ENCODE measurements at regions not wholly inside any gene's neighbourhood (a gene's known extent, or its start where the extent isn't known, plus 50 kb on each side); places are given as distances from the start of the nearest gene placed in this dataset.

DNA sequence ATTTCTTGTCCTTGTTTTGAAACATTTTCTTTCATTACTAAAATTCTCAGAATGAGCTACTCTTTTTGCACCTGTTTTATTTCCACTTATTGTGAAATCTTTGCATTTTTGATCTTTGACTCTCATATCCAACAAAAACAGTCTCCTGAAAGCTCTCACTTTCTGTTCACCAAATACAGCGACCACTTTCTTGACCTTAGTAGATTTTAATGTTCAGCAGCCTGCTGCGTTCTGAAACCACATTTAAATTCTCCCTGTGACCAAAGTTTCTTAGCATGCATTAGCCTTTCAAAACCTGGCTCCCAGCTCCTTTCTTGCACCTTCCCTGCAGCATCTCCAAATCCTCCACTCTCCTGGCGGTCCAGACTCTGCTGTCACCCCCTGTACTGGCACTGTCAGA, 404.4 kb upstream of the PDE3A start:
- Histone ChIP-seq H3K27ac (no peak overlapping the region), H3K36me3 (no peaks in the 10 kb centered on the region), H3K9me3 (replicated peaks) (no peaks in the 10 kb centered on the region), H3K4me3 (no peak overlapping the region), H3K4me1 (replicated peaks) (peaks cover 6% of the 10 kb centered on the region; the same call in 1 of the 2 replicates), H3K27me3 (replicated peaks) (no peaks in the 10 kb centered on the region)
- DNase-seq (ENCODE audit: low read depth in 1 of 2, low spot score in 2 of 2): no peak

DNA sequence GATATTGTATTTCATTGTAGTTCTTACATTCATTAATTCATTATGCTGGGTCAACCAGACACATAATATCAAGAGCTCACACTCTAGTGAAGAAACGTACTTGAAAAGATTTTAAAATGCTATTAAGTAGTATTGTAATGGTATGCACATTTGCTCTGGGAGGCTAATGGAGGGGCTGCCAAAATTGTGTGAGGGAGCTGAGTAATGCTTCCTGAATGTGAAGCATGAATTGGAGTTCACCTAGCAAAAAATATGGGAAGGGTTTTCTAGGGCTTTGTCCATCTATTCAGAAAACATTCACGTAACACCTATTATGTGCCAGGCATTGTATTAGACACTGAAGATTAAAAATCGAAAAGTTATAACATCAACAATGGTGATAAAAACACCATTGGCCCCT, 403.8 kb upstream of the PDE3A start:
- H3K36me3 ChIP-seq: no peaks in the 10 kb centered on the region
- H3K27me3 ChIP-seq (replicated peaks): no peaks in the 10 kb centered on the region
- no peak overlapping the region for H3K4me3 ChIP-seq
- no peaks in the 10 kb centered on the region for H3K9me3 ChIP-seq (replicated peaks)
- H3K27ac ChIP-seq: no peak overlapping the region
- peaks cover 6% of the 10 kb centered on the region; the same call in 1 of the 2 replicates for H3K4me1 ChIP-seq (replicated peaks)
- DNase-seq (ENCODE audit: low read depth in 1 of 2, low spot score in 2 of 2): no peak

DNA sequence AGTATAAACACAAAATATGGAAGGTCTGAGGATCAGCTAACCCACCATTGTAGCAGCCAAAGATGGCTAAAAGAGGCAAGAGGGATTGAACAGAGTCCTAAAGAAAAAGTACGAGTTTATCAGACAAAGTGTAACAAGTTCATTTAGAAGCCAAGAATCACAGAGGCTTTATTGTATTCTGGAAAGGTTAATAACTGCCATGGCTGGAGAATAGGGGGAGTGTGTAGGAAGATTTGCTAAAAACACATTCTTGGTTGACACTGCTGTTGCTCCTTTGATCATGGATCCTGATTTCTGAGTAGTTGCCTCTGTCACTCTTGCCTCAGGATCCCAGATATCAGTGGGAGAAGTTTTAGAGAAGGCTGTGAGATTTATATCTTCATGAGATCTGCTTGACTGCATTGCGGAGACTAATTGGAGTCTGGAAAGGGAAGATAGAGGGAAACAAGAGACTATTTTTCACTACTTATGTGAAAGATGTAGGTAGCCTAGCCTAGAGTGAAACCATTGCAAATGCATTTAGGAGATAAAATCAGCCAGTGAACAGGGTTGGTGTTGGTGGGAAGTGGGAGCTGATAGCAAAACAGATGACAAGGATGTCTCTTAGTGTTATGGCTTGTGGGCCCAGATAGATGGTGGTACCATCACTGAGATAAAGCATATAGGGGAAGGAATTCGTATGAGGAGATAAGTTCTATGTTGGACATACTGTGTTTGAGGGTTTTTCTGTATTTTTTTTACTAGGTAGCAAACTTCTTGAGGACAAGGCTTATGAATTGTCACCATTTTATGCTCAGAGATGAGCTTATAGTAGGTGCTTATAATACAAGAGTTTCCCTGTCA, 402.9 kb upstream of the PDE3A start:
- Histone ChIP-seq H3K36me3 (no peaks in the 10 kb centered on the region), H3K4me3 (no peak overlapping the region), H3K4me1 (replicated peaks) (peaks cover 6% of the 10 kb centered on the region; the same call in 1 of the 2 replicates), H3K9me3 (replicated peaks) (no peaks in the 10 kb centered on the region), H3K27me3 (replicated peaks) (no peaks in the 10 kb centered on the region), H3K27ac (no peak overlapping the region)
- DNase-seq (ENCODE audit: low read depth in 1 of 2, low spot score in 2 of 2): no peak

DNA sequence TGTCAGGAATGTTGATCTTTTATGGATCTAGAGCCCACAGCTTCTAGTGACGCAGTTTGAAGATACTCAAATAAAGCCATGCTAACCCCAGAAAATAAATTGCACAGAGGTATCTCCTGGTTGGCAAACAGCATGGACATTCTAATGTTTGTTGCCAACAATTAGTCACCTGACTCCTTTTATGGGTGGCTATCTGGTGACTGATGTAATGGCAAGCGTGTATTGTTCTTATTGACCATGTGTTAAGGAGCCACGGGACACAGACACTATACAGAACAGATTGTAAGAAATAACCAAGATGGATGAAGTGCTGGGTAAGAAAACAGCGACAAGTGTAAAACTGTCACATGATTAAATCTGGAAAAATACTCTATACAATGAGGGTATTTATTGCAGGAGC, 401.3 kb upstream of the PDE3A start:
- H3K27ac ChIP-seq: no peak overlapping the region
- no peak for DNase-seq (ENCODE audit: low read depth in 1 of 2, low spot score in 2 of 2)
- peaks cover 6% of the 10 kb centered on the region; the same call in 1 of the 2 replicates for H3K4me1 ChIP-seq (replicated peaks)
- no peaks in the 10 kb centered on the region for H3K27me3 ChIP-seq (replicated peaks)
- H3K4me3 ChIP-seq: no peak overlapping the region
- H3K9me3 ChIP-seq (replicated peaks): no peaks in the 10 kb centered on the region
- H3K36me3 ChIP-seq: no peaks in the 10 kb centered on the region

DNA sequence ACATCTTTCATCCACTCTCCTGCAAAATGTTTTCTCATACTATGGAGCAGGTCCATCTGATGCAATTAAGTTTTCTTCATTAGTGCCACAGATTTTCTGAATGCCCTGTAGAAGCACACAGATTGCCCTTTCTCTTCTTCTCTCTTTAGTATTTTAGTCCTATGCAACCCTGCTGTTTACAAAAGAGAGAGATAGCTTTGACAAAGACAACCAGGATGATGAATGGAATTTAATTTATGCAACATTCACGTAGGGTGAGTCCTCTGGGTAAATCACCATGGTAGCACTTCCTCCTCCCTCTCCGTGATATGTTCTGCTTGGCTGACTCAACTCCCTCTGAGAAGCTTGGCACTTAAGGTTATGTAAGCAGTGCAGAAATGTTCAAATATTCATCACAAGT, 400.9 kb upstream of the PDE3A start:
- no peaks in the 10 kb centered on the region for H3K36me3 ChIP-seq
- no peak overlapping the region for H3K4me3 ChIP-seq
- H3K27ac ChIP-seq: no peak overlapping the region
- no peaks in the 10 kb centered on the region for H3K9me3 ChIP-seq (replicated peaks)
- H3K27me3 ChIP-seq (replicated peaks): no peaks in the 10 kb centered on the region
- peak in 1 of 2 experiments; percentile 16 for DNase-seq (ENCODE audit: low read depth in 1 of 2, low spot score in 2 of 2)
- peaks cover 6% of the 10 kb centered on the region; the same call in 1 of the 2 replicates for H3K4me1 ChIP-seq (replicated peaks)

DNA sequence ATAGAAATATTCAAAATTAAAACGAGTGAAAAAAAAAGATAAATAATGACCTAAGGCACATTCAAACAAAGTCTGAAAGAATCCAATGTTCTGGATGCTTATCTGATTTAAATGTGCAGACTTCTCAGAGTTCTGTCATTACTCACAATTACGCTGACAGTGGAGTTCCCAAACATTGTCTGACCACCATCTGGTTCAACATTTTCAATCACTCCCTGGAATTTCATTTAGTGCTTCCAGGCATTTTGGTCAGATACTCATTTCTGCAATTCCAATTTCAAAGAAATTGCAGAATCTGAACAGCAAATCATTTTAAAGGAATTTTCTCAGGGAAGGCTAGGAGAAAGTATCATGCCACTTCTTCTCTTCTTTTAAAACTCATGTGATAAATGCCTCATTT, 398.2 kb upstream of the PDE3A start:
- Histone ChIP-seq H3K27me3 (replicated peaks) (no peaks in the 10 kb centered on the region), H3K4me3 (no peak overlapping the region), H3K27ac (no peak overlapping the region), H3K9me3 (replicated peaks) (no peaks in the 10 kb centered on the region), H3K36me3 (no peaks in the 10 kb centered on the region), H3K4me1 (replicated peaks) (peaks cover 6% of the 10 kb centered on the region; the same call in 1 of the 2 replicates)
- DNase-seq (ENCODE audit: low read depth in 1 of 2, low spot score in 2 of 2): peak in 1 of 2 experiments; percentile 5

DNA sequence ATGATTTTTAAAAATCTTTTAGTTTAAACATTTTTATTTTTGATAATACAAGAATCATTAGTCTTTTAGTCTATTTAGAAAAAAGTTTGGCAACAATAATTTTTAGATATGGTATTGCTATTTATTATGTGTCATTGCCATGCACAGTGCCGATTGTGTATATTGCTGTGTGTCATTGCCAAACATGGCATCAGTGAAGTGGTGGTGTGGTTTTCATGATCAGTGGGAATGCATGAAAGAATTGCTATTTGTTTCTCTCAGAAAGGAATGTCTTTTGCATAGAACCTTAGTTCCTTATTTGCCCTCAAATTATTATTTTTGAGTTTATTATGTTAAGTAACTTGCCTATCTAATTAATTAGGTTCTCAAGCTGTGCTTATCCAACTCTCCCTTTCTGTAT, 397.5 kb upstream of the PDE3A start:
- no peak overlapping the region for H3K4me3 ChIP-seq
- peaks cover 6% of the 10 kb centered on the region; the same call in 1 of the 2 replicates for H3K4me1 ChIP-seq (replicated peaks)
- no peaks in the 10 kb centered on the region for H3K9me3 ChIP-seq (replicated peaks)
- no peaks in the 10 kb centered on the region for H3K27me3 ChIP-seq (replicated peaks)
- H3K36me3 ChIP-seq: no peaks in the 10 kb centered on the region
- no peak for DNase-seq (ENCODE audit: low read depth in 1 of 2, low spot score in 2 of 2)
- H3K27ac ChIP-seq: no peak overlapping the region

DNA sequence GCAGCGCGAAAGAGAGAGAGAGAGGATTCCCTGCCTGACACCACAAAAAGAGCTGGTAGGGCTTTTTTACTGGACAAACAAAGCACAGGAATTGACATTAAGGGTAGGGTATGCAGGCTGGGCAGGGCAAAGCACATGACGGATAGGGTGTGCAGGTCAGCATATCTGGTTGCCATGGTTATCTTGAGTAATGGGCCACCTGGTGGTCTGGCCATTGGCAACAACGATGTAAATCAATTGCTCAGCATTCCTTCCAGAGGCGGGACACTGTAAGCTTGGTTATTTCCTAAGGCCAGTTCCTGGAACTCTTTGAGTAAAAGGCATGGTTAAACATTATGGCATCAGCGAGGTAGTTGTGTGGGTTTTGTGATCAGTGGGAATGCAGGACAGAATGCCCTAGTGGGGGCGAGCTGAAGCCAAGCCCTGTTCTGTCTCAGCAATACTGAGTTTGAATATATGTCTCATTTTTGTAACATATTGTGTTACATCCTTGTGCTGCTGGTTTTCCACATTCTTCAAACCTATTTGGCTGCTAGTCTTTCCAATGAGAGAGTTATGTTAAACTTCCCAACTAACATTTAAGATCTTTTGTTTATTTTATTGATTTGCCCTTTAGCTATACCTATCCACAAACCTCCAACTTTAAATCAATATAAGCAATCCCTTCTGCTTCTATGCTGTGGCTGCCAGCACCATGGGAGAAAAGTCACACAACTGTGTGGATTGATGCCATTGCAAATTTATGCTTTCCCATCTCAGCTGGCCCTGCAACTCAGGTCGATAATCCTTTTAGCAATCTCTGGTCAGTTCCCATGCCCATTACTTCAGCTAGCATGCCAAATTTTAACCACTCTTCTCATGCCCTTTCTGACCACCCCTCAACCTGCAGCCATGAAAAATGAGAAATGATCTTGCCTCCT, 396.7 kb upstream of the PDE3A start:
- Histone ChIP-seq H3K9me3 (replicated peaks) (no peaks in the 10 kb centered on the region), H3K4me1 (replicated peaks) (peaks cover 6% of the 10 kb centered on the region; the same call in 1 of the 2 replicates), H3K36me3 (no peaks in the 10 kb centered on the region), H3K27me3 (replicated peaks) (no peaks in the 10 kb centered on the region), H3K27ac (no peak overlapping the region), H3K4me3 (no peak overlapping the region)
- DNase-seq (ENCODE audit: low read depth in 1 of 2, low spot score in 2 of 2): no peak

DNA sequence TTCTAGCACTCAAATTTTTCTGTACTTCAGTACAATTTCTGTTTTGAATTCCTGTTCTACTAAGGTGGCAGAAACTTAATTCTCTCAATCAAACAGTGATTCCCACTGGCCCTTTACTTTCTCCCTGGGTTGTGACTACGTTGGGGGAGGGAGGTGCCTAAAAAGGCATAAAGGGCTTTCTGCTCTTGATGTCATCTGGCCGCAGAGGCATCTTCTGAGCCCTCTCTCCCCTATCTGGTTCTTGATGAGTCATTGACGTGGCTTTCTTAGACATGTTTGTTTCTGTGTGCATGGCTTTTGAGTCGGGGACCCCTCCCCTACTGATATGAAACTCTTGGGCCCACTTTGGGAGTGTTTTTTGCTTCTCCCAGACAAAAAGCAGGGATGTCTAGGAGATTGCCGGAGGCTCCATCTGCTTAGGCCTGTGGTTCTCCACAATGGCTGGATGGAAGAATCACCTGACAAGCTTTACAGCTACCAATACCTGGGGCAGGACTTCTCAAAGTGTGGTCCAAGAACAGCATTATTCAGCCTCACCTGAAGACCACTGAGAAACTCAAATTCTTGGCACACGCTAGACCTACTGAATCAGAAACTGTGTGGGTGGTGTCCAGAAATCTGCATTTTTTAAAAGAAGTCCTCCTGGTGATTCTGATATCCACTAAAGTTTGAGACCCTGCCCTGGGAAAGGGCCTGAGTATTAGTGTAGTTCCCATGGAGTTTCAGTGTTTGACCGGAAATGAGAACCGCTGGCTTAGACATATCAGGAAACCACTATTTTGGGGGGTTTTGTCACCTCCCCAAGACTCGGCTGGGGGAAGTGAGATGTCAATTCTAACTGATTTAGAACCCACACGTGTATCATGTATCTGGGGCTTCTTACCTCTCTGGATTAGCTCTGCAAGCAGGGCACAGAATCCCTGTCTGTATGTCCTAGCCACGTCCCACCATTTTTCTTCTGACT, 395.7 kb upstream of the PDE3A start:
- no peak for DNase-seq (ENCODE audit: low read depth in 1 of 2, low spot score in 2 of 2)
- no peaks in the 10 kb centered on the region for H3K9me3 ChIP-seq (replicated peaks)
- no peaks in the 10 kb centered on the region for H3K4me1 ChIP-seq (replicated peaks)
- no peaks in the 10 kb centered on the region for H3K36me3 ChIP-seq
- H3K27ac ChIP-seq: no peak overlapping the region
- H3K4me3 ChIP-seq: no peak overlapping the region
- H3K27me3 ChIP-seq (replicated peaks): no peaks in the 10 kb centered on the region

DNA sequence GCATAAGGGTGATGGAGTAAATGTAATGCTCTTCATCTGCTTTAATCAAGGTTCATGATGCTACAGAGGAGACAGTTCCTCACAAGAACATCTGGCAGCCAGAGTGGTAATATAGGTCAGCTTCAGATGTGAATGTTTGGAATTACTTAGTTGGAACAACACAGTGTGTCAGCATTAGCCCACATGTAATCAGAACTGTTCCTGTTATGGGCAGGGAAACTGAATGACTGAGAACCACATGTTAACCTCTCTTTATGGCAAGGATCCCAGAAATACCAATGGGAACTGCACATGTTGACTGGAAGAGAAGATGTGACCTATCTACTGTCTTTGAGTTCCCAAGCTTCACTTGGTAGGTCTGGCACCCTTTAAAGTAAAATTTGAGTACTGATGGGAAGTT, 390.1 kb upstream of the PDE3A start:
- no peak overlapping the region for H3K27ac ChIP-seq
- no peak for DNase-seq (ENCODE audit: low read depth in 1 of 2, low spot score in 2 of 2)
- no peaks in the 10 kb centered on the region for H3K36me3 ChIP-seq
- H3K27me3 ChIP-seq (replicated peaks): no peaks in the 10 kb centered on the region
- no peaks in the 10 kb centered on the region for H3K9me3 ChIP-seq (replicated peaks)
- H3K4me1 ChIP-seq (replicated peaks): no peaks in the 10 kb centered on the region
- H3K4me3 ChIP-seq: no peak overlapping the region

DNA sequence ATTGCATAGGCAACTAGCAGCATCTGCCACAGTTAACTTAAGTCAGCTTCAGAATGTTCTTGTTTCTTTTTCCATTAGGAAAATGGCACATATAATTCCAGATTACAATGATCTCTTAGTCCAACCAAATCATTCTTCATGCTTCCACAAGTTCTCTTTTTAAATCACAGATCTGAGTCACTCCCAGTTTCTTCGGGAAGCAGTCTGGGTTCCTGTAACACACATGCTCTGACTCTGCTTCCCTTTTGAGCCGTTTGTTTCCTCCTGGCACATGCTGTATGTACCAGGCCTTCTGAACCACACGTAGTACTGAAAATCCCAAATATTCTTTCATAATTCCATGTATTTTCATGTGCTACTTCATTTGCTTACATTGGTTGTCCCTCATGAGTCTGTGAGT, 388.8 kb upstream of the PDE3A start:
- H3K9me3 ChIP-seq (replicated peaks): no peaks in the 10 kb centered on the region
- DNase-seq (ENCODE audit: low read depth in 1 of 2, low spot score in 2 of 2): no peak
- H3K4me1 ChIP-seq (replicated peaks): no peaks in the 10 kb centered on the region

DNA sequence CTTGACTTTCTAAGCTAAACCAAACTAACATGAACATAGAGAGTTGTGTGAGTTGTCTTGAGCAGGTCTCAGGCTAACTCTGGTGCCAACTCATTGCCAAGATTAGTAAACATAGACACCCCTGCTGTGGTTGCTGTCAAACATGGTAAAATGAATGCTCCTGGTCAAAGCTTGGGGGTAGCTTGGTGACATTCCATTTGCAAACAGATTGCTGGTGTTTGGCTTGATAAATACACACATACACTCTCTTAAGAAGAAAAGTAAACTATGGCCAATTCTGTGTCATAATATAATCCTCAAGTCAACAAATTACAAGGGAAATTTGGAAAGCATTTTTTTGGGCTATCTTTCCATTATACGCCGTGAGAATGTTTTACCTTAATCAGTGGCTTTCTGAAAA, 386.4 kb upstream of the PDE3A start:
- Histone ChIP-seq H3K27ac (no peak overlapping the region), H3K27me3 (replicated peaks) (no peaks in the 10 kb centered on the region), H3K36me3 (no peaks in the 10 kb centered on the region), H3K4me3 (no peak overlapping the region), H3K4me1 (replicated peaks) (no peaks in the 10 kb centered on the region), H3K9me3 (replicated peaks) (no peaks in the 10 kb centered on the region)
- DNase-seq (ENCODE audit: low read depth in 1 of 2, low spot score in 2 of 2): no peak

More for the DNA sequence above, 388.8 kb upstream of the PDE3A start:
- H3K4me3 ChIP-seq: no peak overlapping the region
- H3K27ac ChIP-seq: no peak overlapping the region
- no peaks in the 10 kb centered on the region for H3K36me3 ChIP-seq
- H3K27me3 ChIP-seq (replicated peaks): no peaks in the 10 kb centered on the region

DNA sequence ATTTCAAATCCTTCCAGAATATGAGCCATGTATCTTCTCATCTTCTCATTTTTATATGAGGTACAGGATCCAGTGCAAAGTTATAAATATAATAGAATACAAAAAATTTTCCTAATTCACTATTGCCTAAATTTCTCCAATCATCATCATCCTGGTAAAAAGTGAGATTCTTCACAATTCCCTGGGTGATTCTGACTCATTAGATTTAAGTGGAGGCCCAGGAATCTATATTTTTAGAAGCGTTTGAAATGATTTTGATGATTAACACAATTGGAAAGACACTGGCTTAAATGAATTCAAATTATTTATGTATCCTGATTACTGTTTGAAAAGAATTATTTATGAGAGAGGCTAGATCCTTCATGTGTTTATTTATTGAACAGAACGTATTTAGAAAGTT, 380.3 kb upstream of the PDE3A start:
- no peaks in the 10 kb centered on the region for H3K9me3 ChIP-seq (replicated peaks)
- H3K27ac ChIP-seq: no peak overlapping the region
- no peaks in the 10 kb centered on the region for H3K4me1 ChIP-seq (replicated peaks)
- no peak for DNase-seq (ENCODE audit: low read depth in 1 of 2, low spot score in 2 of 2)
- no peaks in the 10 kb centered on the region for H3K27me3 ChIP-seq (replicated peaks)
- no peak overlapping the region for H3K4me3 ChIP-seq
- no peaks in the 10 kb centered on the region for H3K36me3 ChIP-seq
